ENCODE measurements at regions not wholly inside any gene's neighbourhood (a gene's known extent, or its start where the extent isn't known, plus 50 kb on each side); places are given as distances from the start of the nearest gene placed in this dataset.

DNA sequence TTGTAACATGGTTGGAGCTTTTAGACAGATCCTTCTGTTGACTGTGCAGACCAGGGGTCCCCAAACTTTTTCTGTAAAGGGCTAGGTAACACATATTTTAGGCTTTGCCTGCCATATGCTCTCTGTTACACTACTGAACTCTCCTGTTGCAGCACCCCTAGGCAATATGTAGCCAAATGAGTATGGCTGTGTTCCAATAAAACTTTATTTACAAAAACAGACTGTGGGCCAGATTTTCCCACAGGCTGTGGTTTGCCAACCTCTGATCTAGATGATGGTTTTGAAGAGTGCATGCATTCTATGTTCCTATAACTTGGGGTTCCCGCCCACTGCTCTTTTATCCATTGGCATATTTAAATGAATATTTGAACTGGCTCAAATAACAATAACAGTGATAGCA lies 180.3 kb upstream of the VASH1 start:
- no peak overlapping the region for H3K27ac ChIP-seq (ENCODE audit: low read length)
- H3K4me3 ChIP-seq (ENCODE audit: low read length): no peak overlapping the region

DNA sequence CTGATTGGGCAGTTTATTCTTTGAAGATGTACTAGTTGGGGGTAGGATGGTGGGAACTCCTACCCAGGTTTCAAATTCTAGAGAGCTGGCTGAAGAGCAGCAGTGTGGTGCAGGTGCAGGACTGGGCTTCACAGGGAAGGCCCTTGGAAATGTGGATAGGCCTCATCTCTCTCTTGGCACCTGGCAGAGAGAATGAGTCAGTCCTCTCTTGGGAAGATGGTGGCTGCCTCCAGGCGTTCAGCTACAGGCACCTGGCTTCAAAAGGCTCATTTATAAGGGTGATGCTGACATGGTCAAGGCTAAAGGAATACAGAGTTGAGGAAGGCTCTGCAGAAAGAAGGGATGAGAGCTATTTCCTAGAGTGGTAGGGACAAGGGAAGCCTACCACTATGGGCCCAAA lies 179.7 kb upstream of the VASH1 start:
- TF ChIP-seq EZH2phosphoT487 (IDR thresholded peaks at IDR 0.05; ENCODE audit: low read length) (no peak), EZH2 (optimal IDR thresholded peaks at IDR 0.05; ENCODE audit: low read depth, low read length) (no peak)
- TF ChIP-seq, protein P1, sequence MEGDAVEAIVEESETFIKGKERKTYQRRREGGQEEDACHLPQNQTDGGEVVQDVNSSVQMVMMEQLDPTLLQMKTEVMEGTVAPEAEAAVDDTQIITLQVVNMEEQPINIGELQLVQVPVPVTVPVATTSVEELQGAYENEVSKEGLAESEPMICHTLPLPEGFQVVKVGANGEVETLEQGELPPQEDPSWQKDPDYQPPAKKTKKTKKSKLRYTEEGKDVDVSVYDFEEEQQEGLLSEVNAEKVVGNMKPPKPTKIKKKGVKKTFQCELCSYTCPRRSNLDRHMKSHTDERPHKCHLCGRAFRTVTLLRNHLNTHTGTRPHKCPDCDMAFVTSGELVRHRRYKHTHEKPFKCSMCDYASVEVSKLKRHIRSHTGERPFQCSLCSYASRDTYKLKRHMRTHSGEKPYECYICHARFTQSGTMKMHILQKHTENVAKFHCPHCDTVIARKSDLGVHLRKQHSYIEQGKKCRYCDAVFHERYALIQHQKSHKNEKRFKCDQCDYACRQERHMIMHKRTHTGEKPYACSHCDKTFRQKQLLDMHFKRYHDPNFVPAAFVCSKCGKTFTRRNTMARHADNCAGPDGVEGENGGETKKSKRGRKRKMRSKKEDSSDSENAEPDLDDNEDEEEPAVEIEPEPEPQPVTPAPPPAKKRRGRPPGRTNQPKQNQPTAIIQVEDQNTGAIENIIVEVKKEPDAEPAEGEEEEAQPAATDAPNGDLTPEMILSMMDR (IDR thresholded peaks at IDR 0.05; ENCODE audit: low read length): no peak
- no peak overlapping the region for H3K4me3 ChIP-seq (ENCODE audit: low read length)
- no peak overlapping the region for H3K9ac ChIP-seq (ENCODE audit: low read length)
- H4K20me1 ChIP-seq (ENCODE audit: insufficient read depth, low read length): no peaks in the 10 kb centered on the region
- no peaks in the 10 kb centered on the region for H3K9me2 ChIP-seq (replicated peaks; ENCODE audit: insufficient read depth, low read length)
- H3K4me2 ChIP-seq (ENCODE audit: low read depth, low read length): no peak overlapping the region
- H3K9me3 ChIP-seq (replicated peaks; ENCODE audit: insufficient read depth, low read length): no peaks in the 10 kb centered on the region
- no peaks in the 10 kb centered on the region for H3F3A ChIP-seq (ENCODE audit: insufficient read depth, low read length)
- no peaks in the 10 kb centered on the region for H3K27me3 ChIP-seq (replicated peaks; ENCODE audit: insufficient read depth, low read length)
- H2AFZ ChIP-seq (ENCODE audit: low read length): no peak overlapping the region
- DNase-seq: no peak
- no peak overlapping the region for H3K27ac ChIP-seq (ENCODE audit: low read length)
- no peaks in the 10 kb centered on the region for H3K79me2 ChIP-seq (ENCODE audit: low read length)
- no peaks in the 10 kb centered on the region for H3K4me1 ChIP-seq (ENCODE audit: low read length)
- no peaks in the 10 kb centered on the region for H3K36me3 ChIP-seq (replicated peaks; ENCODE audit: insufficient read depth, low read length)

More for the DNA sequence above, 180.3 kb upstream of the VASH1 start:
- Histone ChIP-seq H3K27me3 (replicated peaks; ENCODE audit: insufficient read depth, low read length) (no peaks in the 10 kb centered on the region), H3K9ac (ENCODE audit: low read length) (no peak overlapping the region), H4K20me1 (ENCODE audit: insufficient read depth, low read length) (no peaks in the 10 kb centered on the region), H2AFZ (ENCODE audit: low read length) (no peak overlapping the region), H3K9me3 (replicated peaks; ENCODE audit: insufficient read depth, low read length) (no peaks in the 10 kb centered on the region), H3K4me1 (ENCODE audit: low read length) (no peaks in the 10 kb centered on the region), H3F3A (ENCODE audit: insufficient read depth, low read length) (no peaks in the 10 kb centered on the region), H3K9me2 (replicated peaks; ENCODE audit: insufficient read depth, low read length) (no peaks in the 10 kb centered on the region), H3K4me2 (ENCODE audit: low read depth, low read length) (no peak overlapping the region), H3K79me2 (ENCODE audit: low read length) (no peaks in the 10 kb centered on the region), H3K36me3 (replicated peaks; ENCODE audit: insufficient read depth, low read length) (no peaks in the 10 kb centered on the region)
- no peak for DNase-seq
- TF ChIP-seq EZH2 (optimal IDR thresholded peaks at IDR 0.05; ENCODE audit: low read depth, low read length): no peak
- TF ChIP-seq, protein P1 (IDR thresholded peaks at IDR 0.05; ENCODE audit: low read length): no peak
- TF ChIP-seq EZH2phosphoT487 (IDR thresholded peaks at IDR 0.05; ENCODE audit: low read length): no peak

DNA sequence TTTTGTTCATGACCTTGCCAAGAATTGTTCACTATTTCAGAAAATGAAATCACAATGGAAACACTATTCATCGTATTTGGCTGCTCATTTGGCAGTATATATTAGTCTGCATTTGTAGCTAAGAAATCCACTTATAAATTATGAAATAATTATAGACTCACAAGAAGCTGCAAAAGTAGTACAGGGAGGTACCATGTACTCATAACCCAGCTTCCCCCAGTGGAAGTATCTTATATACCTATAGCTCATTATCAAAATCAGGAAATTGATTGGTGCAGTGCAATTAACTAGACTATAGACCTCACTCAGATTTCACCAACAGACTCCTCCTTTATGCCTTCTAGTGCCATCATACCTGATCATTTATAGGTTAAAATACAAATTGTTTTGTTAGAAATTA lies 178.8 kb upstream of the VASH1 start:
- Histone ChIP-seq H3K36me3 (replicated peaks; ENCODE audit: insufficient read depth, low read length) (no peaks in the 10 kb centered on the region), H3K27ac (ENCODE audit: low read length) (no peak overlapping the region), H4K20me1 (ENCODE audit: insufficient read depth, low read length) (no peaks in the 10 kb centered on the region), H3K79me2 (ENCODE audit: low read length) (no peaks in the 10 kb centered on the region), H3F3A (ENCODE audit: insufficient read depth, low read length) (no peaks in the 10 kb centered on the region), H3K4me2 (ENCODE audit: low read depth, low read length) (no peak overlapping the region), H3K9me3 (replicated peaks; ENCODE audit: insufficient read depth, low read length) (no peaks in the 10 kb centered on the region), H3K4me1 (ENCODE audit: low read length) (no peaks in the 10 kb centered on the region), H3K4me3 (ENCODE audit: low read length) (no peak overlapping the region), H2AFZ (ENCODE audit: low read length) (no peak overlapping the region), H3K9me2 (replicated peaks; ENCODE audit: insufficient read depth, low read length) (no peaks in the 10 kb centered on the region), H3K9ac (ENCODE audit: low read length) (no peak overlapping the region), H3K27me3 (replicated peaks; ENCODE audit: insufficient read depth, low read length) (no peaks in the 10 kb centered on the region)
- TF ChIP-seq EZH2 (optimal IDR thresholded peaks at IDR 0.05; ENCODE audit: low read depth, low read length) (no peak), EZH2phosphoT487 (IDR thresholded peaks at IDR 0.05; ENCODE audit: low read length) (no peak)
- TF ChIP-seq, protein P1 (IDR thresholded peaks at IDR 0.05; ENCODE audit: low read length): no peak
- DNase-seq: no peak

All from MM.1S (cell line).